IMR-90 (cell line): ENCODE measurements at regions not wholly inside any gene's neighbourhood (a gene's known extent, or its start where the extent isn't known, plus 50 kb on each side); places are given as distances from the start of the nearest gene placed in this dataset.

Experiments used
- ATAC-seq: fragments of 200-7000 bp; cut with Tn5 transposase; 2 replicates; pipeline ENCODE4 v1.9.1; 2020; ENCODE audit warnings: low read depth, mild to moderate bottlenecking, moderate library complexity
- BruUV-seq: library from RNA; stranded (reverse); fragments of 400-500 nt; replicated peaks from 2 replicates; lab custom pipeline; 2021; lab: Mats Ljungman, UMichigan
- CTCF ChIA-PET: fragments of 300-600 bp; formaldehyde crosslinking; extraction: SDS; loops from one replicate; lab custom pipeline; 2021; ENCODE audit warnings: antibody characterized with exemption; lab: Yijun Ruan, JAX
- POLR2A ChIA-PET: fragments of 300-600 bp; sonication (Branson Sonifier 250); formaldehyde crosslinking; loops from one replicate; lab custom pipeline; 2022; ENCODE audit warnings: antibody characterized with exemption; ENCODE audit not compliant: unreplicated experiment; lab: Charles Lee
- DNase-seq: peaks from one replicate; pipeline ENCODE4 v3.0.0; 2013
- H2AFZ ChIP-seq: replicated peaks from 2 replicates; pipeline ENCODE3; 2013; ENCODE audit warnings: low read length, mild to moderate bottlenecking; ENCODE audit not compliant: poor library complexity
- H2AK5ac ChIP-seq: 2 replicates; pipeline ENCODE4 v1.6.1; 2013; ENCODE audit warnings: low read depth, low read length, inconsistent platforms
- H2AK9ac ChIP-seq: replicated peaks from 2 replicates; pipeline ENCODE3; 2013; ENCODE audit warnings: mild to moderate bottlenecking, low read depth, low read length, moderate library complexity; ENCODE audit not compliant: poor library complexity
- H2BK120ac ChIP-seq: 2 replicates; pipeline ENCODE4 v1.6.1; 2013; ENCODE audit warnings: low read depth, low read length, inconsistent platforms
- H2BK15ac ChIP-seq: 3 replicates; pipeline ENCODE4 v1.6.1; 2013; ENCODE audit warnings: low read depth, low read length, inconsistent platforms
- H2BK20ac ChIP-seq: 2 replicates; pipeline ENCODE4 v1.6.1; 2013; ENCODE audit warnings: low read depth, mild to moderate bottlenecking, inconsistent platforms, low read length, moderate library complexity
- H2BK5ac ChIP-seq: 2 replicates; pipeline ENCODE4 v1.6.1; 2013; ENCODE audit warnings: mild to moderate bottlenecking, low read depth, low read length, inconsistent platforms; ENCODE audit not compliant: poor library complexity, severe bottlenecking
- H3K14ac ChIP-seq: replicated peaks from 2 replicates; pipeline ENCODE4 v1.6.1; 2013; ENCODE audit warnings: low read depth, low read length, inconsistent platforms
- H3K18ac ChIP-seq: 2 replicates; pipeline ENCODE4 v1.6.1; 2013; ENCODE audit warnings: low read depth, low read length, control low read depth
- H3K23ac ChIP-seq: 2 replicates; pipeline ENCODE4 v1.6.1; 2013; ENCODE audit warnings: low read depth, low read length, inconsistent platforms
- H3K27ac ChIP-seq: 2 replicates; pipeline ENCODE4 v1.5.1; 2013; ENCODE audit warnings: mild to moderate bottlenecking, control low read depth, low read length; ENCODE audit not compliant: insufficient read depth
- H3K27me3 ChIP-seq: 2 replicates; pipeline ENCODE4 v1.6.1; 2013; ENCODE audit warnings: low read length; ENCODE audit not compliant: control insufficient read depth, insufficient read depth
- H3K36me3 ChIP-seq: 2 replicates; pipeline ENCODE4 v1.6.1; 2013; ENCODE audit warnings: low read length, mixed read lengths; ENCODE audit not compliant: control insufficient read depth, insufficient read depth
- H3K4ac ChIP-seq: 2 replicates; pipeline ENCODE4 v1.6.1; 2013; ENCODE audit warnings: low read depth, low read length, inconsistent platforms
- H3K4me1 ChIP-seq: 2 replicates; pipeline ENCODE4 v1.6.1; 2013; ENCODE audit warnings: low read length, mixed read lengths; ENCODE audit not compliant: control insufficient read depth, insufficient read depth
- H3K4me2 ChIP-seq: 2 replicates; pipeline ENCODE4 v1.6.1; 2013; ENCODE audit warnings: low read depth, mild to moderate bottlenecking, control low read depth, low read length, moderate library complexity
- H3K4me3 ChIP-seq: 2 replicates; pipeline ENCODE4 v1.5.1; 2013; ENCODE audit warnings: low read depth, mild to moderate bottlenecking, control low read depth, low read length, moderate library complexity; ENCODE audit not compliant: insufficient read depth
- H3K56ac ChIP-seq: 2 replicates; pipeline ENCODE4 v1.6.1; 2013; ENCODE audit warnings: low read length, inconsistent platforms; ENCODE audit not compliant: insufficient read depth; ENCODE audit errors: extremely low read depth
- H3K79me1 ChIP-seq, 2 experiments: 2 replicates each; pipeline ENCODE4 v1.6.1; 2013; ENCODE audit warnings: low read length in 2 of 2, inconsistent platforms in 1 of 2, low read depth in 1 of 2
- H3K9ac ChIP-seq: 2 replicates; pipeline ENCODE4 v1.6.1; 2013; ENCODE audit warnings: low read depth, low read length, control low read depth
- H3K9me1 ChIP-seq: 2 replicates; pipeline ENCODE4 v1.6.1; 2013; ENCODE audit warnings: low read length, inconsistent platforms; ENCODE audit not compliant: insufficient read depth
- H3K9me3 ChIP-seq: 2 replicates; pipeline ENCODE4 v1.6.1; 2013; ENCODE audit warnings: low read length; ENCODE audit not compliant: control insufficient read depth, insufficient read depth
- H4K20me1 ChIP-seq: 2 replicates; pipeline ENCODE4 v1.6.1; 2013; ENCODE audit warnings: low read length, inconsistent platforms; ENCODE audit not compliant: insufficient read depth
- H4K5ac ChIP-seq: 2 replicates; pipeline ENCODE4 v1.6.1; 2013; ENCODE audit warnings: mild to moderate bottlenecking, low read depth, low read length, control low read depth
- H4K8ac ChIP-seq, 2 experiments: 2 replicates each; pipeline ENCODE4 v1.6.1; 2013; ENCODE audit warnings: low read depth in 2 of 2, low read length in 2 of 2, control low read depth in 1 of 2, inconsistent platforms in 1 of 2
- H4K91ac ChIP-seq: 2 replicates; pipeline ENCODE4 v1.6.1; 2013; ENCODE audit warnings: low read depth, low read length, inconsistent platforms; ENCODE audit not compliant: insufficient read depth
- BHLHE40 ChIP-seq: fragments of 150-350 bp; IDR thresholded peaks from 2 replicates; pipeline ENCODE4 v1.6.1; 2016; ENCODE audit warnings: mild to moderate bottlenecking, low read depth, low read length
- CHD1 ChIP-seq: IDR thresholded peaks from 2 replicates; pipeline ENCODE4 v1.6.1; 2012; ENCODE audit warnings: low read depth, low read length, improper control_type of control experiment
- CTCF ChIP-seq: conservative IDR thresholded peaks from 2 replicates; pipeline ENCODE4 v1.5.1; 2012; ENCODE audit warnings: mild to moderate bottlenecking, low read depth, low read length, improper control_type of control experiment
- MAFK ChIP-seq: IDR thresholded peaks from 2 replicates; pipeline ENCODE4 v1.6.1; 2012; ENCODE audit warnings: low read depth, low read length, improper control_type of control experiment
- MAZ ChIP-seq: IDR thresholded peaks from 2 replicates; pipeline ENCODE4 v1.6.1; 2012; ENCODE audit warnings: low read depth, mild to moderate bottlenecking, low read length, improper control_type of control experiment, moderate library complexity, borderline replicate concordance
- NFE2L2 ChIP-seq: fragments of 150-350 bp; IDR thresholded peaks from 2 replicates; pipeline ENCODE4 v1.6.1; 2016; ENCODE audit warnings: low read depth, mild to moderate bottlenecking, low read length
- POLR2A ChIP-seq: IDR thresholded peaks from 2 replicates; pipeline ENCODE4 v1.6.1; 2012; ENCODE audit warnings: mild to moderate bottlenecking, low read depth, low read length
- RAD21 ChIP-seq: IDR thresholded peaks from 2 replicates; pipeline ENCODE4 v1.6.1; 2012; ENCODE audit warnings: low read length, improper control_type of control experiment
- WGBS, 2 experiments: methylation state at CpG; one replicate each; pipeline versions ENCODE4 v1.1.5 to v1.1.7; 2013; ENCODE audit warnings: missing lambda C conversion rate in 2 of 2; ENCODE audit not compliant: insufficient read length in 1 of 2; ENCODE audit errors: extremely low coverage in 2 of 2; 5-methylcytosine and 5-hydroxymethylcytosine counted together
- dilution Hi-C: fragments of 300-500 bp; cut with HindIII; formaldehyde crosslinking; loops from one replicate; pipeline ENCODE4 v1.14.3; 2018; ENCODE audit warnings: low sequenced_read_pairs; ENCODE audit not compliant: unreplicated experiment
- in situ Hi-C: fragments of 300-500 bp; cut with MboI; formaldehyde crosslinking; loops from 3 replicates; pipeline ENCODE4 v1.14.3; 2019; ENCODE audit warnings: low sequenced_read_pairs, inconsistent platforms, mixed read lengths
- intact Hi-C: fragments of 100-400 bp; cut with micrococcal nuclease; formaldehyde crosslinking; loops from 2 replicates; pipeline ENCODE4 v1.10.0; 2022
- TF ChIP-seq, protein P1 (sequence below): fragments of 150-350 bp; IDR thresholded peaks from 2 replicates; pipeline ENCODE4 v1.6.1; 2017; ENCODE audit warnings: mild to moderate bottlenecking, antibody characterized with exemption, low read length, low read depth
- TF ChIP-seq, protein P2 (sequence below): fragments of 150-350 bp; IDR thresholded peaks from 2 replicates; pipeline ENCODE4 v1.6.1; 2016; ENCODE audit warnings: low read depth, mild to moderate bottlenecking, low read length, moderate library complexity, borderline replicate concordance

DNA sequence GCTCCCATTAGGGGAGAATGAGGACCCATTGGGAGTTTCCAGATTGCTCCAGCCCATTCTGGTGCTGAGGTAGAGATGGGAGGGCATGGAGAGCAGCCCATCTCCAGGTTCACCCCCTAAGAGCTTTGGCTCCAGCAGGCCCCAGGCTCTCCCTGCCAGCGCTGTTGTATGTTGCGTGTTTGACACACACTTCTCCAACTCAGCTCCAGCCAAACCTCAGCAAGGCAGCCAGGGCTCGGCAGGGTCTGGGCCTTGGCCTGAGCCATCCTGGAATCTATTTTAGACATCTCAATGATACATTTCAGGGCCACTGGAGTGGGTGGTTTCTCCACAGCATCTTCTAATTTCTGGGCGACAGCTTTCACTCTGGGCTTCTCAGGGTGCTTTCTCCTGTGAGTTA lies 117.0 kb downstream of the NAV1 start:
- peak overlapping the region; percentile 15 for H3K14ac ChIP-seq
- H3K4me3 ChIP-seq = no peak overlapping the region
- intact Hi-C loops (no loop called here), dilution Hi-C loops (no loop called here), in situ Hi-C loops (no loop called here)
- peak overlapping the region in 1 of 2 experiments; percentile 53; a peak in 1 of 4 replicates for H4K8ac ChIP-seq
- H2BK20ac ChIP-seq = peak overlapping the region; percentile 72
- peaks cover 13% of the 10 kb centered on the region for H3K36me3 ChIP-seq
- peaks cover 74% of the 10 kb centered on the region for H3K9me1 ChIP-seq
- peaks cover 32 to 100% of the 10 kb centered on the region in 2 experiments for H3K79me1 ChIP-seq
- no peak overlapping the region for H2AFZ ChIP-seq
- peak overlapping the region; percentile 28; the same call in 2 of the 3 replicates for H2BK15ac ChIP-seq
- H3K23ac ChIP-seq = peak overlapping the region; percentile 69; the same call in 1 of the 2 replicates
- ChIA-PET CTCF (no interaction called here), POLR2A (no interaction called here)
- H2BK5ac ChIP-seq = no peak overlapping the region
- 0 out of 2 replicates have a peak overlapping the region, but pooled peaks have one; percentile 66 for H4K91ac ChIP-seq
- peak overlapping the region; percentile 87 for H3K4ac ChIP-seq
- no peak overlapping the region for H3K9ac ChIP-seq
- H3K4me1 ChIP-seq = peaks cover 42% of the 10 kb centered on the region
- H3K9me3 ChIP-seq = no peaks in the 10 kb centered on the region
- peak overlapping the region; percentile 12; the same call in 1 of the 2 replicates for H3K18ac ChIP-seq
- H3K4me2 ChIP-seq = no peak overlapping the region; the same call in 1 of the 2 replicates
- no peak overlapping the region for H3K56ac ChIP-seq
- TF ChIP-seq, protein P1, sequence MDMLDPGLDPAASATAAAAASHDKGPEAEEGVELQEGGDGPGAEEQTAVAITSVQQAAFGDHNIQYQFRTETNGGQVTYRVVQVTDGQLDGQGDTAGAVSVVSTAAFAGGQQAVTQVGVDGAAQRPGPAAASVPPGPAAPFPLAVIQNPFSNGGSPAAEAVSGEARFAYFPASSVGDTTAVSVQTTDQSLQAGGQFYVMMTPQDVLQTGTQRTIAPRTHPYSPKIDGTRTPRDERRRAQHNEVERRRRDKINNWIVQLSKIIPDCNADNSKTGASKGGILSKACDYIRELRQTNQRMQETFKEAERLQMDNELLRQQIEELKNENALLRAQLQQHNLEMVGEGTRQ = no peak
- TF ChIP-seq CTCF (no peak), RAD21 (no peak), MAZ (no peak), CHD1 (no peak), NFE2L2 (no peak), POLR2A (no peak), MAFK (no peak), BHLHE40 (no peak)
- TF ChIP-seq, protein P2, sequence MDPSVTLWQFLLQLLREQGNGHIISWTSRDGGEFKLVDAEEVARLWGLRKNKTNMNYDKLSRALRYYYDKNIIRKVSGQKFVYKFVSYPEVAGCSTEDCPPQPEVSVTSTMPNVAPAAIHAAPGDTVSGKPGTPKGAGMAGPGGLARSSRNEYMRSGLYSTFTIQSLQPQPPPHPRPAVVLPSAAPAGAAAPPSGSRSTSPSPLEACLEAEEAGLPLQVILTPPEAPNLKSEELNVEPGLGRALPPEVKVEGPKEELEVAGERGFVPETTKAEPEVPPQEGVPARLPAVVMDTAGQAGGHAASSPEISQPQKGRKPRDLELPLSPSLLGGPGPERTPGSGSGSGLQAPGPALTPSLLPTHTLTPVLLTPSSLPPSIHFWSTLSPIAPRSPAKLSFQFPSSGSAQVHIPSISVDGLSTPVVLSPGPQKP = no peak
- DNase-seq (no peak), ATAC-seq (no peak)
- H2AK9ac ChIP-seq = peak overlapping the region; percentile 50
- BruUV-seq = no TSS peak
- peak overlapping the region; percentile 66; the same call in 1 of the 2 replicates for H3K27ac ChIP-seq
- WGBS, 2 experiments = no CpG with 5 or more reads among the region's 4 CpGs
- H3K27me3 ChIP-seq = no peaks in the 10 kb centered on the region
- H4K5ac ChIP-seq = no peak overlapping the region; the same call in 1 of the 2 replicates
- H2AK5ac ChIP-seq = peak overlapping the region; percentile 97; the same call in 1 of the 2 replicates
- peaks cover 100% of the 10 kb centered on the region for H4K20me1 ChIP-seq
- H2BK120ac ChIP-seq = peak overlapping the region; percentile 72
